SK-N-MC (cell line): ENCODE measurements at regions not wholly inside any gene's neighbourhood (a gene's known extent, or its start where the extent isn't known, plus 50 kb on each side); places are given as distances from the start of the nearest gene placed in this dataset.

Experiments used
- EZH2 ChIP-seq: fragments of 200-600 bp; sonication (generic); IDR thresholded peaks from one replicate; pipeline ENCODE4 v1.6.1; 2017; ENCODE audit warnings: antibody characterized with exemption
- FOXP2 ChIP-seq: optimal IDR thresholded peaks from 2 replicates; pipeline ENCODE3; 2011; ENCODE audit warnings: mild to moderate bottlenecking, moderate library complexity; ENCODE audit not compliant: insufficient read depth; ENCODE audit errors: extremely low read length, control extremely low read depth
- POLR2AphosphoS5 ChIP-seq: IDR thresholded peaks from 2 replicates; pipeline ENCODE4 v1.6.1; 2012; ENCODE audit warnings: mild to moderate bottlenecking, low read depth, low read length, borderline replicate concordance

DNA sequence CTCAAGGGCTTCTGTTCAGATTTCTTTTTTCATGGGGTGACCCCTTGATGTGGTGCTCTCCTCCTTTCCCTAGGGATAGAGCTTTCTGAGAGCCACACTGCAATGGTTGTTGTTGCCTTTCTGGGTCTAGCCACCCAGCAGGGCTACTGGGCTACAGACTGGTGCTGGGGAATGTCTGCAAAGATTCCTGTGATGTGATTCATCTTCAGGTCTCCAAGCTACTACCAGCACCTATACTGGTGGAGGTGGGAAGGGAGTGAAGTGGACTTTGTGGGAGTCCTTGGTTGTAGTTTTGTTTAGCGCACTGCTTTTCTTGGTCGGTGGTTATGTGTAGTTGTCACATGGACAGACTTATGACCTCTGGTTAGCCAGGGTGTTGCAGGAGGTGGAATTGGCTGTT, 392.3 kb upstream of the CNTN6 start:
- TF ChIP-seq POLR2AphosphoS5 = no peak
- TF ChIP-seq EZH2 = no peak
- TF ChIP-seq FOXP2 = no peak
